Left lung (tissue), 4 donors: ENCODE measurements at regions not wholly inside any gene's neighbourhood (a gene's known extent, or its start where the extent isn't known, plus 50 kb on each side); places are given as distances from the start of the nearest gene placed in this dataset.

Experiments used
- ATAC-seq: fragments of 200-7000 bp; cut with Tn5 transposase; one replicate; pipeline ENCODE4 v1.9.1; 2020; ENCODE audit warnings: moderate library complexity
- DNase-seq, 4 donors: peaks; one replicate each; pipeline ENCODE4 v3.0.0-alpha.2; 2013 to 2020
- H3K27ac ChIP-seq, 2 donors: fragments of 200-600 bp; sonication (generic) in 1 of 2; one replicate each; pipeline versions ENCODE4 v1.5.0 to v1.8.0; 2020 to 2021
- H3K27me3 ChIP-seq, 2 donors: fragments of 200-600 bp; sonication (generic) in 1 of 2; one replicate each; pipeline versions ENCODE4 v1.5.0 to v1.8.0; 2020 to 2021
- H3K36me3 ChIP-seq, 2 donors: fragments of 200-600 bp; sonication (generic) in 1 of 2; one replicate each; pipeline versions ENCODE4 v1.5.0 to v1.8.0; 2020 to 2021
- H3K4me1 ChIP-seq, 2 donors: fragments of 200-600 bp; one replicate each; pipeline ENCODE4 v1.8.0; 2021
- H3K4me3 ChIP-seq, 2 donors: fragments of 200-600 bp; sonication (generic) in 1 of 2; one replicate each; pipeline versions ENCODE4 v1.5.0 to v1.8.0; 2020 to 2021; ENCODE audit warnings: mild to moderate bottlenecking in 1 of 2
- H3K9me3 ChIP-seq, 2 donors: fragments of 200-600 bp; sonication (generic) in 1 of 2; one replicate each; pipeline versions ENCODE4 v1.5.0 to v1.8.0; 2020 to 2021
- CTCF ChIP-seq, 2 donors: fragments of 200-600 bp; sonication (generic) in 1 of 2; IDR thresholded peaks; one replicate each; pipeline versions ENCODE4 v1.5.0 to v1.8.0; 2021; ENCODE audit warnings: antibody characterized with exemption in 2 of 2
- intact Hi-C, 2 donors: fragments of 100-400 bp; cut with DNase I; formaldehyde crosslinking; loops; one replicate each; pipeline versions ENCODE4 v1.11.2 to v1.14.2; 2022
- donor health status: DM: no; HTN: yes; CAD: no.
- donor health status: DM: no; HTN: no; CAD: no.

GRCh38 chr14:81802341-81802740 is 268.7 kb upstream of the SEL1L start:
- TF ChIP-seq CTCF (IDR thresholded peaks at IDR 0.05), result no peak
- H3K27ac ChIP-seq, result no peak overlapping the region

GRCh38 chr14:81805785-81806184 is 272.1 kb upstream of the SEL1L start:
- DNase-seq (no peak), ATAC-seq (no peak)
- no peak overlapping the region for H3K4me3 ChIP-seq
- H3K36me3 ChIP-seq, result no peaks in the 10 kb centered on the region
- no peaks in the 10 kb centered on the region for H3K27me3 ChIP-seq
- intact Hi-C loops, result no loop called here
- no peak overlapping the region for H3K27ac ChIP-seq
- no peak for TF ChIP-seq CTCF (IDR thresholded peaks at IDR 0.05)
- H3K9me3 ChIP-seq, result no peaks in the 10 kb centered on the region
- no peaks in the 10 kb centered on the region for H3K4me1 ChIP-seq

More at GRCh38 chr14:81802341-81802740, 268.7 kb upstream of the SEL1L start:
- DNase-seq (no peak), ATAC-seq (no peak)
- H3K4me3 ChIP-seq, result no peak overlapping the region
- no peaks in the 10 kb centered on the region for H3K27me3 ChIP-seq
- no peaks in the 10 kb centered on the region for H3K4me1 ChIP-seq
- no peaks in the 10 kb centered on the region for H3K9me3 ChIP-seq
- intact Hi-C loops, result no loop called here
- H3K36me3 ChIP-seq, result no peaks in the 10 kb centered on the region

GRCh38 chr14:81811705-81812269 is 278.1 kb upstream of the SEL1L start:
- no peak for ATAC-seq
- H3K4me3 ChIP-seq, result no peak overlapping the region
- intact Hi-C loops, result no loop called here

GRCh38 chr14:81818271-81818670 is 284.6 kb upstream of the SEL1L start:
- no peak for ATAC-seq
- no peak for TF ChIP-seq CTCF (IDR thresholded peaks at IDR 0.05)
- H3K36me3 ChIP-seq, result no peaks in the 10 kb centered on the region
- H3K4me1 ChIP-seq, result no peaks in the 10 kb centered on the region
- H3K9me3 ChIP-seq, result peaks cover 0 to 7% of the 10 kb centered on the region in 2 donors
- H3K4me3 ChIP-seq, result no peak overlapping the region
- intact Hi-C loops, result no loop called here
- no peak for DNase-seq
- H3K27ac ChIP-seq, result no peak overlapping the region
- H3K27me3 ChIP-seq, result no peaks in the 10 kb centered on the region

More at GRCh38 chr14:81811705-81812269, 278.1 kb upstream of the SEL1L start:
- DNase-seq, result no peak
- Histone ChIP-seq H3K4me1 (no peaks in the 10 kb centered on the region), H3K9me3 (no peaks in the 10 kb centered on the region), H3K36me3 (no peaks in the 10 kb centered on the region), H3K27me3 (no peaks in the 10 kb centered on the region), H3K27ac (no peak overlapping the region)
- no peak for TF ChIP-seq CTCF (IDR thresholded peaks at IDR 0.05)

GRCh38 chr14:81819344-81819743 is 285.7 kb upstream of the SEL1L start:
- H3K27ac ChIP-seq, result no peak overlapping the region
- no peaks in the 10 kb centered on the region for H3K27me3 ChIP-seq
- no peak for TF ChIP-seq CTCF (IDR thresholded peaks at IDR 0.05)
- intact Hi-C loops, result no loop called here
- H3K4me1 ChIP-seq, result no peaks in the 10 kb centered on the region
- DNase-seq (no peak), ATAC-seq (no peak)
- no peaks in the 10 kb centered on the region for H3K36me3 ChIP-seq
- H3K9me3 ChIP-seq, result peaks cover 0 to 7% of the 10 kb centered on the region in 2 donors
- no peak overlapping the region for H3K4me3 ChIP-seq
